ENCODE measurements at regions not wholly inside any gene's neighbourhood (a gene's known extent, or its start where the extent isn't known, plus 50 kb on each side); places are given as distances from the start of the nearest gene placed in this dataset.

- Histone ChIP-seq H3K27ac (ENCODE audit: low read depth, low read length) (no peak overlapping the region), H3K27me3 (ENCODE audit: insufficient read depth, low read length, poor library complexity, severe bottlenecking) (no peaks in the 10 kb centered on the region), H3K9me3 (ENCODE audit: low read length) (no peaks in the 10 kb centered on the region), H3K4me3 (ENCODE audit: low read length) (no peak overlapping the region), H3K36me3 (ENCODE audit: insufficient read depth, low read length) (no peaks in the 10 kb centered on the region), H3K4me1 (ENCODE audit: insufficient read depth, low read length) (no peaks in the 10 kb centered on the region)
- POLR2A ChIA-PET, result no interaction called here
- Mint-ChIP-seq H3K4me3 (no peak overlapping the region), H3K36me3 (no peaks in the 10 kb centered on the region), H3K4me1 (no peaks in the 10 kb centered on the region), H3K27me3 (peaks cover 4 to 59% of the 10 kb centered on the region in 2 donors), H3K27ac (no peak overlapping the region), H3K9me3 (no peaks in the 10 kb centered on the region)
- no peak for DNase-seq
- CTCF ChIA-PET, result no interaction called here
Observed at GRCh38 chr3:44012160-44012899, 229.4 kb upstream of the TOPAZ1 start.

DNA sequence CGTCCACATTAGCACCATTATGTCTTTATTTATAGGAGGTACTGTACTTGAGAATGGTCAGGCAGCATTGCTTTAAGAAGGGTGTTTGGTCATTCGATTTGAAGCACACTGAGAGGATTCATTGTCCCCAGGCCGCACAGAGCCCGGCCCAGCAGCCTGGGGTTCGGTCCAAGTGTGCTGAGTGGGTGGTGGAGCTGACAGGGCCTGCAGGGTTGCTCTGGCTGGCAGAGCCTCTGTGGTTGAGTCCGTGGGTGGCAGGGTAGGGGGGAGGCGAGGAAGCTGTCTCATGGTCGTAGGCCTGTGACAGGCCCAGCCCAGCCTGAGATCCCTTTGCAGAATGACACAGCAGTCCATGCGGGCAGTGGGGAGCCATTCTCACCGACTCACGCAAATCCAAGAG, 227.7 kb upstream of the TOPAZ1 start:
- no peaks in the 10 kb centered on the region for H3K36me3 ChIP-seq (ENCODE audit: insufficient read depth, low read length)
- no peaks in the 10 kb centered on the region for H3K9me3 ChIP-seq (ENCODE audit: low read length)
- H3K27me3 ChIP-seq (ENCODE audit: insufficient read depth, low read length, poor library complexity, severe bottlenecking), result no peaks in the 10 kb centered on the region
- ChIA-PET CTCF (no interaction called here), POLR2A (no interaction called here)
- Mint-ChIP-seq H3K4me1 (no peaks in the 10 kb centered on the region), H3K9me3 (no peaks in the 10 kb centered on the region), H3K36me3 (no peaks in the 10 kb centered on the region), H3K27me3 (peaks cover 4 to 52% of the 10 kb centered on the region in 2 donors), H3K4me3 (no peak overlapping the region), H3K27ac (no peak overlapping the region)
- no peak overlapping the region for H3K27ac ChIP-seq (ENCODE audit: low read depth, low read length)
- DNase-seq, result no peak
- H3K4me3 ChIP-seq (ENCODE audit: low read length), result no peak overlapping the region
- no peaks in the 10 kb centered on the region for H3K4me1 ChIP-seq (ENCODE audit: insufficient read depth, low read length)

DNA sequence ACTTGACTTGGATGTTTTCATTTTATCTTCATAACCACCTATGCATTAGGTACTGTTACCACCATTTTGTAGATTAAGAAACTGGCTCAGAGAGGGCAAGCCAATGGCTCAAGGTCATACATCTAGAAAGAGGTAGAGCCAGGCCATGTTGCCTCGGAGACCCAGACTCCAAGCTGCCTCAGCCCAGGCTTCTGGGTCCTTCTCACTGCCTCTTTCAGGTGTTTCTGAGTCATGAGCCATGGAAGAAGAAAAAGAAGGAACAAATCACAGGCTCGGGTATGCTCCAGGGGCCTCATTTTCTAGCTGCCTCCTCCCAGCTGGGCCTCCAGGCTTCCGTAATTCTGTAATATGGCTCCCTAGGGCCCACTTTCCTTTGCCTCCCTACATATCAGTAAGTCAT, 226.5 kb upstream of the TOPAZ1 start:
- DNase-seq, result no peak
- H3K4me3 ChIP-seq (ENCODE audit: low read length), result no peak overlapping the region
- H3K27me3 ChIP-seq (ENCODE audit: insufficient read depth, low read length, poor library complexity, severe bottlenecking), result peaks cover 7% of the 10 kb centered on the region
- CTCF ChIA-PET, result no interaction called here
- Mint-ChIP-seq H3K4me1 (no peaks in the 10 kb centered on the region), H3K36me3 (no peaks in the 10 kb centered on the region), H3K27me3 (peaks cover 4 to 59% of the 10 kb centered on the region in 2 donors), H3K4me3 (no peak overlapping the region), H3K9me3 (no peaks in the 10 kb centered on the region), H3K27ac (peak overlapping the region in 1 of 8 donors; percentile 10)
- H3K4me1 ChIP-seq (ENCODE audit: insufficient read depth, low read length), result no peaks in the 10 kb centered on the region
- H3K9me3 ChIP-seq (ENCODE audit: low read length), result no peaks in the 10 kb centered on the region
- no peaks in the 10 kb centered on the region for H3K36me3 ChIP-seq (ENCODE audit: insufficient read depth, low read length)
- no peak overlapping the region for H3K27ac ChIP-seq (ENCODE audit: low read depth, low read length)
- POLR2A ChIA-PET, result no interaction called here

- H3K9me3 ChIP-seq (ENCODE audit: low read length), result no peaks in the 10 kb centered on the region
- DNase-seq, result no peak
- ChIA-PET POLR2A (no interaction called here), CTCF (no interaction called here)
- no peak overlapping the region for H3K4me3 ChIP-seq (ENCODE audit: low read length)
- Mint-ChIP-seq H3K9me3 (no peaks in the 10 kb centered on the region), H3K27ac (peak overlapping the region in 1 of 8 donors; percentile 32), H3K27me3 (peaks cover 10 to 63% of the 10 kb centered on the region in 2 donors), H3K4me1 (peaks cover 0 to 3% (median 0%) of the 10 kb centered on the region in 3 donors), H3K4me3 (no peak overlapping the region), H3K36me3 (no peaks in the 10 kb centered on the region)
- peaks cover 13% of the 10 kb centered on the region for H3K27me3 ChIP-seq (ENCODE audit: insufficient read depth, low read length, poor library complexity, severe bottlenecking)
- H3K27ac ChIP-seq (ENCODE audit: low read depth, low read length), result no peak overlapping the region
- H3K4me1 ChIP-seq (ENCODE audit: insufficient read depth, low read length), result no peaks in the 10 kb centered on the region
- H3K36me3 ChIP-seq (ENCODE audit: insufficient read depth, low read length), result no peaks in the 10 kb centered on the region
Observed at GRCh38 chr3:44016818-44017217, 224.9 kb upstream of the TOPAZ1 start.

DNA sequence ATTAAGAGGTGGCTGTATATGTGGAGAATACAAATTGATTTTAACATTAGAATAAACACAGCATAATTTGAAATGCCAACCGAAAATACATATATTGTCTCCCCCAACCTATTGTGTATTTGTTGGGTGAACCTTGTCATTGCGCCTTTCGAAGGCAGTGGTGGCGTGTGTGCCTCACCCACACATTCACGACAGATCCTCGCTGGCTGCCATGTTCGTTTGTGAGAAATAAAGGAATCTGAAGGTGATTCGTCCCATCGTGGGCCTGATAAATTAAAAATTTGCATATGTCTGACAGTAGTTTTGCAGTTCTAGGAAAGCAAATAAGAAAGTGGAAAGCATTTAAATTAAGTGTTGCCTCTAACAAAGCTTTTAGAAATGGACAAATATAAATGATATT, 222.8 kb upstream of the TOPAZ1 start:
- H3K27ac ChIP-seq (ENCODE audit: low read depth, low read length), result no peak overlapping the region
- H3K36me3 ChIP-seq (ENCODE audit: insufficient read depth, low read length), result no peaks in the 10 kb centered on the region
- DNase-seq, result no peak
- no peaks in the 10 kb centered on the region for H3K36me3 Mint-ChIP-seq
- POLR2A ChIA-PET, result no interaction called here
- CTCF ChIA-PET, result no interaction called here
- H3K27me3 ChIP-seq (ENCODE audit: insufficient read depth, low read length, poor library complexity, severe bottlenecking), result peaks cover 13% of the 10 kb centered on the region
- no peaks in the 10 kb centered on the region for H3K4me1 ChIP-seq (ENCODE audit: insufficient read depth, low read length)
- no peak overlapping the region for H3K4me3 Mint-ChIP-seq
- no peaks in the 10 kb centered on the region for H3K9me3 ChIP-seq (ENCODE audit: low read length)
- no peak overlapping the region for H3K27ac Mint-ChIP-seq
- no peaks in the 10 kb centered on the region for H3K9me3 Mint-ChIP-seq
- peaks cover 18 to 58% of the 10 kb centered on the region in 2 donors for H3K27me3 Mint-ChIP-seq
- peaks cover 4 to 6% (median 5%) of the 10 kb centered on the region in 3 donors for H3K4me1 Mint-ChIP-seq
- no peak overlapping the region for H3K4me3 ChIP-seq (ENCODE audit: low read length)

DNA sequence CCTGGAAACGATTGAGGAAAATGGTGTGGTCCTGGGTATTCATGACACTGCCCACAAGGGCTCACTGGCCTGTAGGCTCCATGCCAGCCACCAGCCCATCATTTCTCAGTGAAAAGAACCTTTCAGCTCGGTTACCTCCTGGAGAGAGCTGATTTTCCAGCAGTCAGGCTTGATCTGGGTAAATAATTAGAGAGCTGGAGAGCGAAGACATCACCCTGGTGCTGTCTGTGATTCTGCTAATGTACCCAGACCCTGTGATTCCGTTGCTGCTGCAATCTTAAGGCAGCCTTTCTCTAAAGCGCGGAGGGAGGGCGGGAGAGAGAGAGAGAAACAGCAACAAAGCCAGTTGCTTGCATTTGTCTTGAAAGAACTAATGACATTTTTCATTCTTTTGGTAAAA, 221.9 kb upstream of the TOPAZ1 start:
- Histone ChIP-seq H3K27ac (ENCODE audit: low read depth, low read length) (no peak overlapping the region), H3K27me3 (ENCODE audit: insufficient read depth, low read length, poor library complexity, severe bottlenecking) (peaks cover 13% of the 10 kb centered on the region), H3K4me3 (ENCODE audit: low read length) (no peak overlapping the region), H3K4me1 (ENCODE audit: insufficient read depth, low read length) (no peaks in the 10 kb centered on the region), H3K9me3 (ENCODE audit: low read length) (no peaks in the 10 kb centered on the region), H3K36me3 (ENCODE audit: insufficient read depth, low read length) (no peaks in the 10 kb centered on the region)
- no peaks in the 10 kb centered on the region for H3K9me3 Mint-ChIP-seq
- ChIA-PET POLR2A (no interaction called here), CTCF (no interaction called here)
- peaks cover 23 to 63% of the 10 kb centered on the region in 2 donors for H3K27me3 Mint-ChIP-seq
- peaks cover 4 to 6% (median 5%) of the 10 kb centered on the region in 3 donors for H3K4me1 Mint-ChIP-seq
- H3K27ac Mint-ChIP-seq, result no peak overlapping the region
- no peak for DNase-seq
- H3K36me3 Mint-ChIP-seq, result no peaks in the 10 kb centered on the region
- no peak overlapping the region for H3K4me3 Mint-ChIP-seq

DNA sequence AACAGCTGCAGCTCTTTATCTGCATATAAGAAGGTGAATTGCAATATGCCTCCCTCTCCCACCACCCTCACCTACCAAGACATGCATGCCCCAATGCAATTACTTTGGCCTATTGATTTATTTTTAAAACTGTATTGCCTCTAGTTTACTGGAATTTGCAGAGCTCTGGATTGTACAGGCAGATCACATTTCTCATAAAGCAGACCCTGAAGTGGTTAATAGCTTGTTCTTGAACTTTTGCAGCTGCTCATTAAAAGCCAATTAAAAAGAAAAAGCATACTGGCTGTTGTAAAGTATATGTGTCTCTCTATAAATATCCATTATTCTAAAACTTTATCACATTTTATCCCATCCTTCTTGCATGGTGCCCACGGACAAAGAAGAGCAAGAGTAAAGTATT, 221.5 kb upstream of the TOPAZ1 start:
- H3K36me3 Mint-ChIP-seq, result no peaks in the 10 kb centered on the region
- no peak overlapping the region for H3K4me3 Mint-ChIP-seq
- no peak overlapping the region for H3K27ac Mint-ChIP-seq
- no peak for DNase-seq
- Histone ChIP-seq H3K27ac (ENCODE audit: low read depth, low read length) (no peak overlapping the region), H3K4me3 (ENCODE audit: low read length) (no peak overlapping the region), H3K9me3 (ENCODE audit: low read length) (no peaks in the 10 kb centered on the region), H3K36me3 (ENCODE audit: insufficient read depth, low read length) (no peaks in the 10 kb centered on the region), H3K4me1 (ENCODE audit: insufficient read depth, low read length) (no peaks in the 10 kb centered on the region), H3K27me3 (ENCODE audit: insufficient read depth, low read length, poor library complexity, severe bottlenecking) (peaks cover 13% of the 10 kb centered on the region)
- POLR2A ChIA-PET, result no interaction called here
- H3K9me3 Mint-ChIP-seq, result no peaks in the 10 kb centered on the region
- H3K27me3 Mint-ChIP-seq, result peaks cover 23 to 64% of the 10 kb centered on the region in 2 donors
- CTCF ChIA-PET, result no interaction called here
- H3K4me1 Mint-ChIP-seq, result peaks cover 4 to 6% (median 5%) of the 10 kb centered on the region in 3 donors

DNA sequence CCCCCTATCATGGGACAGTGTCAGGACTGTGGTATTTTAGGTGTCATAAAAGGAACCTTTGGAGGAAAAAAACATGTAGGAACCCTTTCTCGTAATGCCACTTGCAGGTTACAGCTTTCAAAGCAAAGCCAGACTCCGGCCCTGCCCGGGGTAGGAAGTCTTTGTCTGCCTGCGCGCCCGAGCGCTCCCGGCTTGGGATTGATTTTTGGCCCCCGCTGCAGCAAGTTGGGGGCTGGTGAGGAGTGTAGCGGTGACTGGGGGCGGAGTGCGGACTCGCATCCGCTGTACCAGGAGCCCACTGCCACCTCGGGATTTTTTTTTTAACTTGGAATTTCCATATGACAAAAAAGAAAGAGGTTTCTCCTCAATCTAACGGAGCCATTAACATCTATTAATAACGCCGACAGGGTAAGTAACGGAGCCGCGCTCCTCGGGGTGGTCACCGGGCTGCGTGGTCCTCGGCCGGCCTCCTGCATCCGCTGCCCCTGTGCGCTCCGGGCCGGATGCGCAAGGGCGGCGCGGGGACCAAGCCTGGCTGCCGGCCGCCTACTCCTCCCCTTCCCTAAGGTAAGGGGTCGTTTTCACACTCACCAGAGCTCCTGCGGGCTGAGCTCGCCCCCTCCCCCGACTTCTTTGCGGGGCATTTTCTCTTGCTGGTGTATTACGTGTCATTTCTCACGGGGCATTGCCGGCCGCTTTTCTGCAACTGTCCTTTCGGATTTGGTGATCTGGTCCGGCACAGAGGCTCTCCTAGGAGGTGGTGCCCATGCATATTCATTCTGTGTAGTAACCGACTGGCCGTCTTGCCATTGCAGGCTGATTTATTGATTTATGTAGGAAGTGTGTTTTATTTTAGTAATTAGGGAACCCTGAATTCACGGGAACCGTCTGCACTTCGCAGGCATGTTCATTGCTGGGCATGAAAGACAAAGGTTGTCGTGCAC, 219.8 kb upstream of the TOPAZ1 start:
- peaks cover 4 to 6% (median 5%) of the 10 kb centered on the region in 3 donors for H3K4me1 Mint-ChIP-seq
- no peaks in the 10 kb centered on the region for H3K36me3 ChIP-seq (ENCODE audit: insufficient read depth, low read length)
- ChIA-PET CTCF (no interaction called here), POLR2A (no interaction called here)
- no peak overlapping the region for H3K4me3 ChIP-seq (ENCODE audit: low read length)
- H3K36me3 Mint-ChIP-seq, result no peaks in the 10 kb centered on the region
- no peaks in the 10 kb centered on the region for H3K4me1 ChIP-seq (ENCODE audit: insufficient read depth, low read length)
- peak overlapping the region in 1 of 7 donors; percentile 5 for H3K4me3 Mint-ChIP-seq
- H3K27ac ChIP-seq (ENCODE audit: low read depth, low read length), result no peak overlapping the region
- H3K27me3 ChIP-seq (ENCODE audit: insufficient read depth, low read length, poor library complexity, severe bottlenecking), result peaks cover 13% of the 10 kb centered on the region
- H3K9me3 Mint-ChIP-seq, result no peaks in the 10 kb centered on the region
- peaks cover 24 to 77% of the 10 kb centered on the region in 2 donors for H3K27me3 Mint-ChIP-seq
- no peak overlapping the region for H3K27ac Mint-ChIP-seq
- no peak for DNase-seq
- no peaks in the 10 kb centered on the region for H3K9me3 ChIP-seq (ENCODE audit: low read length)
